ENCODE measurements at regions not wholly inside any gene's neighbourhood (a gene's known extent, or its start where the extent isn't known, plus 50 kb on each side); places are given as distances from the start of the nearest gene placed in this dataset.

- Histone ChIP-seq H3K4me1 (ENCODE audit: insufficient read depth, low read length) (no peaks in the 10 kb centered on the region), H3K9me3 (ENCODE audit: insufficient read depth, low read depth, low read length) (no peaks in the 10 kb centered on the region), H3K4me3 (ENCODE audit: low read length) (no peak overlapping the region), H3K9ac (ENCODE audit: low read depth, low read length) (no peak overlapping the region), H3K27me3 (ENCODE audit: insufficient read depth, low read length) (no peaks in the 10 kb centered on the region), H3K36me3 (ENCODE audit: insufficient read depth, low read length) (no peaks in the 10 kb centered on the region), H3K27ac (ENCODE audit: low read depth, low read length) (no peak overlapping the region)
- 92% methylated on average over 2 of the region's 4 CpGs for WGBS
Measured at GRCh38 chr7:114755856-114756255, 166.0 kb upstream of the MDFIC start.

- no peak overlapping the region for H3K9ac ChIP-seq (ENCODE audit: low read depth, low read length)
- WGBS, result 95% methylated on average over 3 of the region's 4 CpGs
Measured at GRCh38 chr7:114758661-114759227, 163.2 kb upstream of the MDFIC start.

GRCh38 chr7:114759347-114760062 lies 162.4 kb upstream of the MDFIC start:
- Histone ChIP-seq H3K36me3 (ENCODE audit: insufficient read depth, low read length) (no peaks in the 10 kb centered on the region), H3K4me3 (ENCODE audit: low read length) (no peak overlapping the region), H3K9ac (ENCODE audit: low read depth, low read length) (no peak overlapping the region), H3K27me3 (ENCODE audit: insufficient read depth, low read length) (no peaks in the 10 kb centered on the region), H3K27ac (ENCODE audit: low read depth, low read length) (no peak overlapping the region), H3K4me1 (ENCODE audit: insufficient read depth, low read length) (no peaks in the 10 kb centered on the region), H3K9me3 (ENCODE audit: insufficient read depth, low read depth, low read length) (no peaks in the 10 kb centered on the region)
- over 99% methylated on average over 2 of the region's 2 CpGs for WGBS

More at GRCh38 chr7:114758661-114759227, 163.2 kb upstream of the MDFIC start:
- no peak overlapping the region for H3K27ac ChIP-seq (ENCODE audit: low read depth, low read length)
- no peak overlapping the region for H3K4me3 ChIP-seq (ENCODE audit: low read length)
- H3K27me3 ChIP-seq (ENCODE audit: insufficient read depth, low read length), result no peaks in the 10 kb centered on the region
- no peaks in the 10 kb centered on the region for H3K9me3 ChIP-seq (ENCODE audit: insufficient read depth, low read depth, low read length)
- no peaks in the 10 kb centered on the region for H3K4me1 ChIP-seq (ENCODE audit: insufficient read depth, low read length)
- no peaks in the 10 kb centered on the region for H3K36me3 ChIP-seq (ENCODE audit: insufficient read depth, low read length)

- 92% methylated on average over 2 of the region's 2 CpGs for WGBS
Measured at GRCh38 chr7:114760477-114760876, 161.4 kb upstream of the MDFIC start.

GRCh38 chr7:114761973-114762372 lies 159.9 kb upstream of the MDFIC start:
- no peaks in the 10 kb centered on the region for H3K27me3 ChIP-seq (ENCODE audit: insufficient read depth, low read length)
- no peak overlapping the region for H3K27ac ChIP-seq (ENCODE audit: low read depth, low read length)
- no peaks in the 10 kb centered on the region for H3K4me1 ChIP-seq (ENCODE audit: insufficient read depth, low read length)
- no CpG with 5 or more reads among the region's 2 CpGs for WGBS
- H3K4me3 ChIP-seq (ENCODE audit: low read length), result no peak overlapping the region
- H3K9ac ChIP-seq (ENCODE audit: low read depth, low read length), result no peak overlapping the region
- H3K36me3 ChIP-seq (ENCODE audit: insufficient read depth, low read length), result no peaks in the 10 kb centered on the region
- no peaks in the 10 kb centered on the region for H3K9me3 ChIP-seq (ENCODE audit: insufficient read depth, low read depth, low read length)

More at GRCh38 chr7:114760477-114760876, 161.4 kb upstream of the MDFIC start:
- Histone ChIP-seq H3K27me3 (ENCODE audit: insufficient read depth, low read length) (no peaks in the 10 kb centered on the region), H3K9me3 (ENCODE audit: insufficient read depth, low read depth, low read length) (no peaks in the 10 kb centered on the region), H3K9ac (ENCODE audit: low read depth, low read length) (no peak overlapping the region), H3K4me3 (ENCODE audit: low read length) (no peak overlapping the region), H3K4me1 (ENCODE audit: insufficient read depth, low read length) (no peaks in the 10 kb centered on the region), H3K27ac (ENCODE audit: low read depth, low read length) (no peak overlapping the region), H3K36me3 (ENCODE audit: insufficient read depth, low read length) (no peaks in the 10 kb centered on the region)

GRCh38 chr7:114765331-114766040 lies 156.4 kb upstream of the MDFIC start:
- Histone ChIP-seq H3K4me3 (ENCODE audit: low read length) (no peak overlapping the region), H3K4me1 (ENCODE audit: insufficient read depth, low read length) (no peaks in the 10 kb centered on the region), H3K36me3 (ENCODE audit: insufficient read depth, low read length) (no peaks in the 10 kb centered on the region), H3K9ac (ENCODE audit: low read depth, low read length) (no peak overlapping the region), H3K27me3 (ENCODE audit: insufficient read depth, low read length) (no peaks in the 10 kb centered on the region), H3K9me3 (ENCODE audit: insufficient read depth, low read depth, low read length) (no peaks in the 10 kb centered on the region), H3K27ac (ENCODE audit: low read depth, low read length) (no peak overlapping the region)
- WGBS, result 95% methylated on average over 1 of the region's 2 CpGs

GRCh38 chr7:114766041-114766356 lies 155.9 kb upstream of the MDFIC start:
- WGBS, result 95% methylated on average over 5 of the region's 5 CpGs
- Histone ChIP-seq H3K9ac (ENCODE audit: low read depth, low read length) (no peak overlapping the region), H3K36me3 (ENCODE audit: insufficient read depth, low read length) (no peaks in the 10 kb centered on the region), H3K4me3 (ENCODE audit: low read length) (no peak overlapping the region), H3K9me3 (ENCODE audit: insufficient read depth, low read depth, low read length) (no peaks in the 10 kb centered on the region), H3K27me3 (ENCODE audit: insufficient read depth, low read length) (no peaks in the 10 kb centered on the region), H3K27ac (ENCODE audit: low read depth, low read length) (no peak overlapping the region), H3K4me1 (ENCODE audit: insufficient read depth, low read length) (no peaks in the 10 kb centered on the region)

- Histone ChIP-seq H3K27me3 (ENCODE audit: insufficient read depth, low read length) (no peaks in the 10 kb centered on the region), H3K9ac (ENCODE audit: low read depth, low read length) (no peak overlapping the region), H3K9me3 (ENCODE audit: insufficient read depth, low read depth, low read length) (no peaks in the 10 kb centered on the region), H3K4me3 (ENCODE audit: low read length) (no peak overlapping the region), H3K36me3 (ENCODE audit: insufficient read depth, low read length) (no peaks in the 10 kb centered on the region), H3K4me1 (ENCODE audit: insufficient read depth, low read length) (peaks cover 13% of the 10 kb centered on the region; the same call in 1 of the 2 replicates), H3K27ac (ENCODE audit: low read depth, low read length) (no peak overlapping the region)
- WGBS, result no CpG with 5 or more reads among the region's 1 CpG
Measured at GRCh38 chr7:114777288-114777687, 144.6 kb upstream of the MDFIC start.

- H3K9ac ChIP-seq (ENCODE audit: low read depth, low read length), result no peak overlapping the region
- no peak overlapping the region for H3K27ac ChIP-seq (ENCODE audit: low read depth, low read length)
- no peak overlapping the region for H3K4me3 ChIP-seq (ENCODE audit: low read length)
- H3K9me3 ChIP-seq (ENCODE audit: insufficient read depth, low read depth, low read length), result no peaks in the 10 kb centered on the region
- no peaks in the 10 kb centered on the region for H3K27me3 ChIP-seq (ENCODE audit: insufficient read depth, low read length)
- WGBS, result 96% methylated on average over 4 of the region's 4 CpGs
- H3K36me3 ChIP-seq (ENCODE audit: insufficient read depth, low read length), result no peaks in the 10 kb centered on the region
- H3K4me1 ChIP-seq (ENCODE audit: insufficient read depth, low read length), result peaks cover 11% of the 10 kb centered on the region; the same call in 1 of the 2 replicates
Measured at GRCh38 chr7:114783508-114783907, 138.4 kb upstream of the MDFIC start.

GRCh38 chr7:114784177-114784576 lies 137.7 kb upstream of the MDFIC start:
- Histone ChIP-seq H3K27me3 (ENCODE audit: insufficient read depth, low read length) (no peaks in the 10 kb centered on the region), H3K4me1 (ENCODE audit: insufficient read depth, low read length) (peaks cover 4% of the 10 kb centered on the region; the same call in 1 of the 2 replicates), H3K9ac (ENCODE audit: low read depth, low read length) (no peak overlapping the region), H3K4me3 (ENCODE audit: low read length) (no peak overlapping the region), H3K27ac (ENCODE audit: low read depth, low read length) (no peak overlapping the region), H3K36me3 (ENCODE audit: insufficient read depth, low read length) (no peaks in the 10 kb centered on the region), H3K9me3 (ENCODE audit: insufficient read depth, low read depth, low read length) (no peaks in the 10 kb centered on the region)
- 98% methylated on average over 2 of the region's 4 CpGs for WGBS

- Histone ChIP-seq H3K4me1 (ENCODE audit: insufficient read depth, low read length) (no peaks in the 10 kb centered on the region), H3K9ac (ENCODE audit: low read depth, low read length) (no peak overlapping the region), H3K4me3 (ENCODE audit: low read length) (no peak overlapping the region), H3K9me3 (ENCODE audit: insufficient read depth, low read depth, low read length) (no peaks in the 10 kb centered on the region), H3K36me3 (ENCODE audit: insufficient read depth, low read length) (no peaks in the 10 kb centered on the region), H3K27me3 (ENCODE audit: insufficient read depth, low read length) (no peaks in the 10 kb centered on the region), H3K27ac (ENCODE audit: low read depth, low read length) (no peak overlapping the region)
- 100% methylated on average over 1 of the region's 1 CpG for WGBS
Measured at GRCh38 chr7:114784746-114785145, 137.1 kb upstream of the MDFIC start.
